ENCODE measurements at regions not wholly inside any gene's neighbourhood (a gene's known extent, or its start where the extent isn't known, plus 50 kb on each side); places are given as distances from the start of the nearest gene placed in this dataset.
"Not testable (repeated sequence)": the region's sequence is repeated elsewhere in the genome, so short reads cannot be mapped to it uniquely, and the experiment has no call there.

DNA sequence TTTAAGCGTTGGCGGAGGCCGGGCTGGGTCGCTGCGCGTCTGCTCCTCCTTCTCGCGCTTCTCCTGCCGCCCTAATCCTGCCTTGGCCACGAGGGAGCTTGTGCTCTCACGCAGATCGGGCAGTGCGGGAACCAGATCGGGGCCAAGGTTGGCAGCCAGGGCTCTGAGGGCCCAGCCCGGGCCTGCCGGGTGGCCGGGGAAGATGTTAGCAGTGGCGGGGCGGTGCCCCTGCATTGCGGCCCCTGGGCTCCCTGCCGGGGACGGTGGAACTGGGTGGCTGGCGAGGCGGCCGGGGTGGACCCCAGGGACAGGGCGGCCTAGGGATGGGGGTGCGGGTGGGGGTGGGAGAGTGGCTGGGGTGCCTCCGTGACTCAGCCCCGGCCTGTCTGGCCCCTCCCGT is 297.4 kb downstream of the CACNA1B start:
- H3K27me3 ChIP-seq (ENCODE audit: control insufficient read depth, insufficient read depth, low read length); H3K36me3 ChIP-seq (ENCODE audit: control insufficient read depth, insufficient read depth, low read length); H3K4me3 ChIP-seq (ENCODE audit: low read depth, low read length); DNase-seq (ENCODE audit: low read depth); FAIRE-seq: not testable (repeated sequence)

GRCh38 chr9:138175354-138175753 is 297.8 kb downstream of the CACNA1B start:
- not testable (repeated sequence) for H3K27me3 ChIP-seq (ENCODE audit: control insufficient read depth, insufficient read depth, low read length); DNase-seq (ENCODE audit: low read depth); FAIRE-seq; H3K36me3 ChIP-seq (ENCODE audit: control insufficient read depth, insufficient read depth, low read length); H3K4me3 ChIP-seq (ENCODE audit: low read depth, low read length)

DNA sequence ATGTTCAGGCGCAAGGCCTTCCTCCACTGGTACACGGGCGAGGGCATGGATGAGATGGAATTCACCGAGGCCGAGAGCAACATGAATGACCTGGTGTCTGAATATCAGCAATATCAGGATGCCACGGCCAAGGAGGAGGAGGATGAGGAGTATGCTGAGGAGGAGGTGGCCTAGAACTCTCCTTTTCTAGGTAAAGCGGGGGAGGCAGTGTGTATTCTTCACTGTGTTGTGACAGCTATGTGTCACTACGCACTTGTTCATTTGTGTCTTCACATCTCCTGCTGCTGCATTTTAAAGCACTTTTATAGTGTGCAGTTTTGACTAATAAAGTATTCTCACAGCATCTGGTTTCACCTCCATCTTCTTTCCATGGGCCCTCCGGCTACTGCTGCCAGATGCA is 299.5 kb downstream of the CACNA1B start:
- not testable (repeated sequence) for H3K36me3 ChIP-seq (ENCODE audit: control insufficient read depth, insufficient read depth, low read length); H3K4me3 ChIP-seq (ENCODE audit: low read depth, low read length); FAIRE-seq; DNase-seq (ENCODE audit: low read depth); H3K27me3 ChIP-seq (ENCODE audit: control insufficient read depth, insufficient read depth, low read length)

GRCh38 chr9:138179003-138179402 is 301.4 kb downstream of the CACNA1B start:
- not testable (repeated sequence) for H3K4me3 ChIP-seq (ENCODE audit: low read depth, low read length); H3K36me3 ChIP-seq (ENCODE audit: control insufficient read depth, insufficient read depth, low read length); FAIRE-seq; H3K27me3 ChIP-seq (ENCODE audit: control insufficient read depth, insufficient read depth, low read length); DNase-seq (ENCODE audit: low read depth)

GRCh38 chr9:138179671-138180070 is 302.1 kb downstream of the CACNA1B start:
- H3K27me3 ChIP-seq (ENCODE audit: control insufficient read depth, insufficient read depth, low read length); FAIRE-seq; H3K36me3 ChIP-seq (ENCODE audit: control insufficient read depth, insufficient read depth, low read length); H3K4me3 ChIP-seq (ENCODE audit: low read depth, low read length); DNase-seq (ENCODE audit: low read depth): not testable (repeated sequence)

DNA sequence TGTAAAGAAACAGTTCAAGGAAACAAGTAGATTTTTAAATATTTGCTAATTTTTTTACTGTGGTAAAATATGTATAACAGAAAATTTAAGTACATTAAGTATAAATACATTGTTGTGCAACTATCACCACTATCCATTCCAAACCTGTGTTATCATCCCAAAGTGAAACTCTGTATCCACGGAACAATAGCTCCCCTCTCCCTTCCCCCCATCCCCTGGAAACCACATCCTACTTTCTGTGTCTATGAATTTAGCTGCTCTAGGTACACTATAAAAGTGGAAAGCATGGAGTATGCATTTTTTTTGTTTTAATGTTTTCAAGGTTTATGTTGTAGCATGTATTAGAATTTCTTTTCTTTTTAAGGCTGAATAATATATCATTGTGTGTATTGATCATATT is 304.4 kb downstream of the CACNA1B start:
- not testable (repeated sequence) for FAIRE-seq
- peak; percentile 34 for DNase-seq (ENCODE audit: low read depth)

DNA sequence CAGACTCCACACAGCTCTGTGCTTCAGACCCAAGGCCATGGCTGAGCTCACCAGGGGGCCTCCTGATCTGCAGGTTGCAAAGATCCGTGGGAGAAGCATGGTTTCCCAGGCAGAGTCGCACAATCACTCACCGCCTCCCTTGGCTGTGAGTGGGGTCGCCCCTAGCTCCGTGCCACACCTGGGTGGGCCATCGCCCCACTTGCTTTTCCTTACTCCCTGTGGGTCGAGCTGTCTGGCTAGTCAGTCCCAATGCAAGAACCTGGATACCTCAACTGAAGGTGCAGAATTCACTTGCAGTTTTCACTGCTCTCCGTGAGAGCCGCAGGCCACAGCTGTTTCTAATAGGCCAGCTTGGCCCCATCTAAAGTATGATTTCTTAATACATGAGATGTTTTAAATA is 319.6 kb downstream of the CACNA1B start:
- DNase-seq (ENCODE audit: low read depth); H3K4me3 ChIP-seq (ENCODE audit: low read depth, low read length); H3K36me3 ChIP-seq (ENCODE audit: control insufficient read depth, insufficient read depth, low read length); FAIRE-seq; H3K27me3 ChIP-seq (ENCODE audit: control insufficient read depth, insufficient read depth, low read length): not testable (repeated sequence)

More for the DNA sequence above, 304.4 kb downstream of the CACNA1B start:
- not testable (repeated sequence) for H3K4me3 ChIP-seq (ENCODE audit: low read depth, low read length); H3K27me3 ChIP-seq (ENCODE audit: control insufficient read depth, insufficient read depth, low read length); H3K36me3 ChIP-seq (ENCODE audit: control insufficient read depth, insufficient read depth, low read length)

- not testable (repeated sequence) for H3K4me3 ChIP-seq (ENCODE audit: low read depth, low read length); H3K36me3 ChIP-seq (ENCODE audit: control insufficient read depth, insufficient read depth, low read length); H3K27me3 ChIP-seq (ENCODE audit: control insufficient read depth, insufficient read depth, low read length); FAIRE-seq; DNase-seq (ENCODE audit: low read depth)
These were observed 321.4 kb downstream of the CACNA1B start for GRCh38 chr9:138198963-138199362.

DNA sequence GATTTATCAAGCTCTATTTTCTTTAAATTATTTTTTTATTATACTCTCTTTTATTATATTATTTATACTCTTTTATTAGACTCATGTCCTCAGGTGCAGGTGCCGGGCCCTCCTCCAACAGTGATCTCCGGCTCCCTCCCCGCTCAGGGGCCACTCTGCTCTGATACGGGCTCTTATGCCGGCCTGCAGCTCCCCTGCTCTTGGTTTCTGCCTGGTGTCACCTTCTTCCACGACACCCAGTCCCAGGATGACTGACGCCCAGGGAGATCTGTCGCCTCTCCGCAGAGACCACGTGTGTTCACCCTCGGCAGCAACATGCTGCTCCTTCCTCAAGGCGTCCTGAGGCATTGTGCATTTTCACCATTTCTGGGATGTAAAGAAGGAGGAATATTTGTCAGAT is 322.3 kb downstream of the CACNA1B start:
- not testable (repeated sequence) for FAIRE-seq; H3K4me3 ChIP-seq (ENCODE audit: low read depth, low read length); H3K27me3 ChIP-seq (ENCODE audit: control insufficient read depth, insufficient read depth, low read length); DNase-seq (ENCODE audit: low read depth); H3K36me3 ChIP-seq (ENCODE audit: control insufficient read depth, insufficient read depth, low read length)

DNA sequence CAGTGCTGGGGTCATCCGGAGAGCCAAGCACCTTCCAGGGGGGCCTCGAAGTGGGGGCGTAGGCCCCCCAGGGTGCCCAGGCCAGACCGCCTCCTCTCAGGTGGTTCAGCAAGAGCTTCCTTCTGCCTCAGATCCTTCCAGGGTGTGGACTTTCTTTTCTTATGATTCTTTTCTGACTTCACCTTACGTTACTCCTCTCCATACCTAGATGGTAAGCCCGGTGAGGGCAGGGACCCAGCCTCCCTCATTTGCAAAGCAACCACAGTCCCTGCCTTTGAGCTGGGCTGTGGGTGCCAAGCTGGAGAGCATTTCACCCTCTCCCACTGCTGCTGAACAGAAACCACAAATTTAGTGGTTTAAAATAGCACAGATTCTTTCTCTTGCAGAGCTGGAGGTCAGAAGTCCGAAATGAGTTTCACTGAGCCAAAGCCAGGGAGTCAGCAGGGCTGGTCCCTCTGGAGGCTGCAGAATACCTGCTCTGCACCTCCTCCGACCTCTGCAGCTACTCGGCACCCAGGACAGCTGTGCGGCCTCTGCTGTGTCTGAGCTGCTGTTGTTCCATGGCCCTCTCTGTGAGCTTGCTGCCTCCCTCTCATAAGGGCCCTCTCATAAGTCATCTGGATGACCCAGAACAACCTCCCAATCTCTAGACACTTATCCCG is 323.0 kb downstream of the CACNA1B start:
- H3K27me3 ChIP-seq (ENCODE audit: control insufficient read depth, insufficient read depth, low read length); DNase-seq (ENCODE audit: low read depth); H3K4me3 ChIP-seq (ENCODE audit: low read depth, low read length); FAIRE-seq; H3K36me3 ChIP-seq (ENCODE audit: control insufficient read depth, insufficient read depth, low read length): not testable (repeated sequence)

DNA sequence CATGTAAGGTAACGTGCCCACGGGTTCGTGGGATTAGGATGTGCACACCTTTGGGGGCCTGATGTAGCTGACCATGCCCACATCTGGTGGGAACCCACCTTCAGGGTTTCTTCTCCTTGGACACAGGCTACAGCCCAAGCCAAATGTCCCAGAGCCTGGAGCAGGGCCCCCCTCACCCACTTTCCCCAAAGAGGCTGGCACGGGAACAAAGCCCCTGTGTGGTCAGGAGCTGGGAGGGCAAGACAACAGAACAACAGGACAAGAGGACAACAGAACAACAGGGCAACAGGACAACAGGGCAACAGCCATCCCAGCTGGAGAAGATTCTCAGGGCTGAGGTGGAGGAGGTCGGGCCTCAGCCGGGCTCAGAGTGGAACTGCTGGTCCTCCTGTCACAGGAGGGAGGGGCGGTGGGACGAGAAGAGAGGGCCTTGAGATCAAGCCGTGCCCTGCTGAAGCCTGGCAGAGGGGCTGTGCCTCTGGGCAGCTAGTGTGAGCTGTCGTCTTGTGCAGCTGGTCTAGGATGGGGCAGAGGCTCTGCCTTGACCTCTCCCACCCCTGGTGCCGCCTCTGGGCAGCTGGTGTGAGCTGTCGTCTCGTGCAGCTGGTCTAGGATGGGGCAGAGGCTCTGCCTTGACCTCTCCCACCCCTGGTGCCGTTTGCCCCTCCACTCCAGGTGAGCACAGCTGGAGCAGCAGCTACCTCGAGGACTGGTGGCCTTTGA is 323.7 kb downstream of the CACNA1B start:
- DNase-seq (ENCODE audit: low read depth); H3K36me3 ChIP-seq (ENCODE audit: control insufficient read depth, insufficient read depth, low read length); H3K4me3 ChIP-seq (ENCODE audit: low read depth, low read length); H3K27me3 ChIP-seq (ENCODE audit: control insufficient read depth, insufficient read depth, low read length); FAIRE-seq: not testable (repeated sequence)

DNA sequence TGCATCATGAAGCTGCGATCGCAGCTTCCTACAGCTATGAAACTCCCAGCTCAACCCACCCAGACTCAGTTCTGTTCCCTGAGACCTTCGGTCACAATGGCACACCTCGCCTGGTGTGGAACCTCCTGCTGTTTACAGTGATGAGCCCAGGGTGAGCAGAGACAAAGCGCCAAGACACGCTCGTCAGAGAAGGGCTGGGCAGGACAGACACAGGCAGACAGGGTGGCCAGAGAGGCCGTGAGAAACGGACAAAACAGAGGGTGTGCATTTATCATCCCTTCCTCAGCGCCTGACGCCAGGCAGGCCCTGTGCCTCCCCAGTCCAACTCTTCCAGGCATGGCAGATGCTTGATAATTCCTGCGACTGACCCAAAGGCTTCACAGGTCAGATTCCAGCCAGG is 324.5 kb downstream of the CACNA1B start:
- FAIRE-seq; H3K4me3 ChIP-seq (ENCODE audit: low read depth, low read length); H3K36me3 ChIP-seq (ENCODE audit: control insufficient read depth, insufficient read depth, low read length); DNase-seq (ENCODE audit: low read depth); H3K27me3 ChIP-seq (ENCODE audit: control insufficient read depth, insufficient read depth, low read length): not testable (repeated sequence)

DNA sequence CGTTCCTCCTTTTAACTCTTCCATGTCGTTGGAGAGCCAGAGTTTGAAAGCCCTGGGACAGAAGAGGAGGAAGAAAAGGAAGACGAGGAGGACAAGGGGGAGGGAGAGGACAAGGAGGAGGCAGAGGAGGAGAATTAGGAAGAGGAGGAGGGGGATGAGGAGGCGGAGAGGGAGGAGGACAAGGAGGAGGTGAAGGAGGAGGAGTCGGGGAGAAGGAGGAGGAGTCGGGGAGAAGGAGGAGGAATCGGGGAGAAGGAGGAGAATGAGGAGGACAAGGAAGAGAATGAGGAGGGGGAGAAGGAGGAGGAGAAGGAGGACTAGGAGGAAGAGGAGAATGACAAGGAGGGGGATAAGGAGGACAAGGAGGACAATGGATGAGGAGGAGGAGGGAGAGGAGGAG is 325.7 kb downstream of the CACNA1B start:
- DNase-seq (ENCODE audit: low read depth); H3K4me3 ChIP-seq (ENCODE audit: low read depth, low read length); H3K36me3 ChIP-seq (ENCODE audit: control insufficient read depth, insufficient read depth, low read length); H3K27me3 ChIP-seq (ENCODE audit: control insufficient read depth, insufficient read depth, low read length); FAIRE-seq: not testable (repeated sequence)

- DNase-seq (ENCODE audit: low read depth); FAIRE-seq; H3K27me3 ChIP-seq (ENCODE audit: control insufficient read depth, insufficient read depth, low read length); H3K4me3 ChIP-seq (ENCODE audit: low read depth, low read length); H3K36me3 ChIP-seq (ENCODE audit: control insufficient read depth, insufficient read depth, low read length): not testable (repeated sequence)
These were observed 326.3 kb downstream of the CACNA1B start for GRCh38 chr9:138203872-138204271.

DNA sequence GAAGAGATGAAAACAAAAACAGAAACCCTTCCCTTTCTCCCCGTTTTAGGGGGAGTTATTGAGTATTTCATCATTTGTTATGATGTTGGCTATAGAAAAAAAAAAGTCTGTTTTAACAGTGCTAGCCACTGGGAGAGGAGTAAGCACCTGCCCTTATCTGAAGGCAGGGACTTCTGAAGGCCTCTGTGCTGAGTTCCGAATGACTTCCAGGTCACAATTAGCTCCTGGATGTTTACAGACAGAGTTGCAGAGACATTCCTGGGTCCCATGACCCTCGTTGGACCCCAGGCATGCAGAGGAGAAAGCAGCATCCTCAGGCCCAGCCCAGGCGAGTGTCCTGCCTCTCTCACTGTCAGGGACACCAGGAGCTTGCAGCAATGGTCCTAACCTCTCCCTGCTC is 328.5 kb downstream of the CACNA1B start:
- not testable (repeated sequence) for FAIRE-seq; H3K27me3 ChIP-seq (ENCODE audit: control insufficient read depth, insufficient read depth, low read length)

More for the DNA sequence above, 328.5 kb downstream of the CACNA1B start:
- not testable (repeated sequence) for H3K4me3 ChIP-seq (ENCODE audit: low read depth, low read length); H3K36me3 ChIP-seq (ENCODE audit: control insufficient read depth, insufficient read depth, low read length); DNase-seq (ENCODE audit: low read depth)
